ENCODE measurements at regions not wholly inside any gene's neighbourhood (a gene's known extent, or its start where the extent isn't known, plus 50 kb on each side); places are given as distances from the start of the nearest gene placed in this dataset.

- no peaks in the 10 kb centered on the region for H3K36me3 ChIP-seq (replicated peaks in 1 of 2; ENCODE audit: control insufficient read depth in 1 of 2, insufficient read depth in 2 of 2, low read length in 1 of 2)
- H3F3A ChIP-seq (replicated peaks; ENCODE audit: insufficient read depth) = no peaks in the 10 kb centered on the region
- 54% methylated on average over 5 of the region's 5 CpGs for WGBS (ENCODE audit: low lambda C conversion rate)
- H3K9me2 ChIP-seq = no peaks in the 10 kb centered on the region
- TF ChIP-seq EP300 (IDR thresholded peaks at IDR 0.05; ENCODE audit: borderline replicate concordance in 1 of 2, low read depth in 1 of 2, low read length in 1 of 2) (no peak), CHD2 (IDR thresholded peaks at IDR 0.05; ENCODE audit: low read length, partially characterized antibody) (no peak), YY1 (IDR thresholded peaks at IDR 0.05; ENCODE audit: low read depth) (no peak), FOXJ3 (CRISPR knock-in tag; IDR thresholded peaks at IDR 0.05) (no peak), FOSL2 (IDR thresholded peaks at IDR 0.05; ENCODE audit: borderline replicate concordance, low read depth) (no peak), REST (IDR thresholded peaks at IDR 0.05; ENCODE audit: low read depth, low read length) (no peak), MEF2A (IDR thresholded peaks at IDR 0.05; ENCODE audit: borderline replicate concordance, low read depth) (no peak), RAD21 (IDR thresholded peaks at IDR 0.05; ENCODE audit: low read length) (no peak), EZH2phosphoT487 (IDR thresholded peaks at IDR 0.05; ENCODE audit: borderline replicate concordance, low read depth) (no peak), SIN3A (IDR thresholded peaks at IDR 0.05; ENCODE audit: borderline replicate concordance, low read depth, low read length) (no peak), RXRA (IDR thresholded peaks at IDR 0.05; ENCODE audit: borderline replicate concordance, low read depth) (no peak), TAF1 (IDR thresholded peaks at IDR 0.05; ENCODE audit: borderline replicate concordance, low read depth, low read length) (no peak)
- H3K4me1 ChIP-seq (ENCODE audit: control insufficient read depth in 1 of 2, insufficient read depth in 2 of 2, low read depth in 1 of 2, low read length in 1 of 2) = peaks cover 0 to 4% of the 10 kb centered on the region in 2 experiments; a peak in 2 of 4 replicates
- H3K27ac ChIP-seq (ENCODE audit: low read depth in 2 of 2, low read length in 1 of 2) = no peak overlapping the region
- POLR2A ChIA-PET = no interaction called here
- H4K20me1 ChIP-seq (ENCODE audit: insufficient read depth) = no peaks in the 10 kb centered on the region
- H3K27me3 ChIP-seq (ENCODE audit: insufficient read depth) = no peaks in the 10 kb centered on the region
- CTCF ChIA-PET = no interaction called here
- H3K4me3 ChIP-seq (ENCODE audit: low read depth in 2 of 2, low read length in 1 of 2) = no peak overlapping the region
- H2AFZ ChIP-seq (ENCODE audit: low read depth) = no peak overlapping the region
- H3K9me3 ChIP-seq = no peaks in the 10 kb centered on the region
- H3K79me2 ChIP-seq (ENCODE audit: insufficient read depth) = no peaks in the 10 kb centered on the region
- no peak overlapping the region for H3K4me2 ChIP-seq
- DNase-seq = no peak
- no peak overlapping the region for H3K9ac ChIP-seq
These were observed 466.9 kb downstream of the SOX2 start for GRCh38 chr3:182178488-182179200.

GRCh38 chr3:182179631-182180030 is 467.9 kb downstream of the SOX2 start:
- peaks cover 4% of the 10 kb centered on the region in 2 experiments; a peak in 3 of 4 replicates for H3K4me1 ChIP-seq (ENCODE audit: control insufficient read depth in 1 of 2, insufficient read depth in 2 of 2, low read depth in 1 of 2, low read length in 1 of 2)
- H3K9me2 ChIP-seq = no peaks in the 10 kb centered on the region
- WGBS (ENCODE audit: low lambda C conversion rate) = 80% methylated on average over 1 of the region's 1 CpG
- DNase-seq = no peak
- H3K9me3 ChIP-seq = no peaks in the 10 kb centered on the region
- ChIA-PET CTCF (no interaction called here), POLR2A (no interaction called here)
- H3K79me2 ChIP-seq (ENCODE audit: insufficient read depth) = no peaks in the 10 kb centered on the region
- no peaks in the 10 kb centered on the region for H3K36me3 ChIP-seq (replicated peaks in 1 of 2; ENCODE audit: control insufficient read depth in 1 of 2, insufficient read depth in 2 of 2, low read length in 1 of 2)
- H3K27me3 ChIP-seq (ENCODE audit: insufficient read depth) = no peaks in the 10 kb centered on the region
- H3F3A ChIP-seq (replicated peaks; ENCODE audit: insufficient read depth) = no peaks in the 10 kb centered on the region
- H3K9ac ChIP-seq = no peak overlapping the region
- no peaks in the 10 kb centered on the region for H4K20me1 ChIP-seq (ENCODE audit: insufficient read depth)
- no peak for TF ChIP-seq FOSL2 (IDR thresholded peaks at IDR 0.05; ENCODE audit: borderline replicate concordance, low read depth)
- TF ChIP-seq FOXM1 (IDR thresholded peaks at IDR 0.05; ENCODE audit: low read depth) = no peak
- no peak overlapping the region for H2AFZ ChIP-seq (ENCODE audit: low read depth)
- no peak overlapping the region for H3K4me2 ChIP-seq
- no peak overlapping the region for H3K4me3 ChIP-seq (ENCODE audit: low read depth in 2 of 2, low read length in 1 of 2)
- no peak overlapping the region for H3K27ac ChIP-seq (ENCODE audit: low read depth in 2 of 2, low read length in 1 of 2)

Measured in SK-N-SH (cell line).